ENCODE measurements at regions not wholly inside any gene's neighbourhood (a gene's known extent, or its start where the extent isn't known, plus 50 kb on each side); places are given as distances from the start of the nearest gene placed in this dataset.

DNA sequence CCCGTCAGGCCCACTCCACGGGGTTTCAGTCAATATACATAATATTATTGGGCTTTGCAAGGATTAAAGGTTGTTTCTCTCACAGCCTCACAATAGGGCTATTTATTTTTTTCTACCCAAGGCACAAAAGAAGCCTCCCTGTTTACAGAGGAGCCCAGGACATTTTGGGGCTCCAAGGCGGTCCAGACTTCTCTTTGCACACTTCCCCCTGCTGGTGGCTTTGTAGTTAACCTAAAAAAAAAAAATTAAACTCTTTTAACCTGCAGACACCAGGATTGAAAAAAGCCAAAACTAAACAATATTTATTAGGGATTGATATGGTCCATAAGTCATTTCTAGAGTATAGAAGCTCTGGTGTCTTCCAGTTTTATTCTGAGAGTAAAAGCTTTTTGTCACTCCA lies 169.7 kb upstream of the ZFHX3 start:
- H3K4me3 ChIP-seq = no peak overlapping the region
- ATAC-seq = no peak
- intact Hi-C loops (cut with DNase I) = no loop called here
- DNase-seq = no peak
- no peak for TF ChIP-seq POLR2A (IDR thresholded peaks at IDR 0.05)
- TF ChIP-seq, protein P1, sequence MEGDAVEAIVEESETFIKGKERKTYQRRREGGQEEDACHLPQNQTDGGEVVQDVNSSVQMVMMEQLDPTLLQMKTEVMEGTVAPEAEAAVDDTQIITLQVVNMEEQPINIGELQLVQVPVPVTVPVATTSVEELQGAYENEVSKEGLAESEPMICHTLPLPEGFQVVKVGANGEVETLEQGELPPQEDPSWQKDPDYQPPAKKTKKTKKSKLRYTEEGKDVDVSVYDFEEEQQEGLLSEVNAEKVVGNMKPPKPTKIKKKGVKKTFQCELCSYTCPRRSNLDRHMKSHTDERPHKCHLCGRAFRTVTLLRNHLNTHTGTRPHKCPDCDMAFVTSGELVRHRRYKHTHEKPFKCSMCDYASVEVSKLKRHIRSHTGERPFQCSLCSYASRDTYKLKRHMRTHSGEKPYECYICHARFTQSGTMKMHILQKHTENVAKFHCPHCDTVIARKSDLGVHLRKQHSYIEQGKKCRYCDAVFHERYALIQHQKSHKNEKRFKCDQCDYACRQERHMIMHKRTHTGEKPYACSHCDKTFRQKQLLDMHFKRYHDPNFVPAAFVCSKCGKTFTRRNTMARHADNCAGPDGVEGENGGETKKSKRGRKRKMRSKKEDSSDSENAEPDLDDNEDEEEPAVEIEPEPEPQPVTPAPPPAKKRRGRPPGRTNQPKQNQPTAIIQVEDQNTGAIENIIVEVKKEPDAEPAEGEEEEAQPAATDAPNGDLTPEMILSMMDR (IDR thresholded peaks at IDR 0.05) = no peak
- H3K36me3 ChIP-seq = no peaks in the 10 kb centered on the region
- no peaks in the 10 kb centered on the region for H3K27me3 ChIP-seq
- H3K27ac ChIP-seq = no peak overlapping the region
- H3K4me1 ChIP-seq = no peaks in the 10 kb centered on the region
- no peaks in the 10 kb centered on the region for H3K9me3 ChIP-seq
- WGBS (ENCODE audit: insufficient coverage, low coverage, low lambda C conversion rate, missing lambda C conversion rate) = 74% methylated on average over 3 of the region's 3 CpGs

DNA sequence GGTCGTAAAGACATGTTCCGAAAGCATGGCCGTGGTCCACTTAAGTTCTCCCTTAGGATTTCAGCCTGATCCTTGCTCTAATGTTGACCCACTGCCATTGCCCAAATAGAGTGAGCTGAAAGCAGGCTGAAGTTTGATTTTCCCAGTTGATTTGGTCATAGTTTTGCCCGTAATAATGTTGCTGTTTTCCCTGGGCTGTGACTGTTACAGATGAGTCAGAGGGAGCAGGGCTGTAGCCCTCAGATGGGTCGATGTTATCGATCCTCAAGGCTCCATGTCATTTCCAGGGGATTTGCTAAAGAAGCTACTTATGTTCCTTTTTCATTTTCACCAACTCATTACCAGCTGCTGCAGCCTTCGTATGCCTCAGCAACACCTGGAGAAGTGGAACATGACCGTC lies 169.0 kb upstream of the ZFHX3 start:
- intact Hi-C loops (cut with DNase I) = no loop called here
- ATAC-seq = peak in 2 of 4 donors; percentile 56 to 67
- Histone ChIP-seq H3K4me3 (no peak overlapping the region), H3K9me3 (no peaks in the 10 kb centered on the region), H3K27me3 (no peaks in the 10 kb centered on the region), H3K27ac (no peak overlapping the region), H3K36me3 (no peaks in the 10 kb centered on the region), H3K4me1 (no peaks in the 10 kb centered on the region)
- no peak for TF ChIP-seq POLR2A (IDR thresholded peaks at IDR 0.05)
- TF ChIP-seq, protein P1 (IDR thresholded peaks at IDR 0.05) = no peak
- no peak for DNase-seq
- WGBS (ENCODE audit: insufficient coverage, low coverage, low lambda C conversion rate, missing lambda C conversion rate) = 84% methylated on average over 7 of the region's 8 CpGs

DNA sequence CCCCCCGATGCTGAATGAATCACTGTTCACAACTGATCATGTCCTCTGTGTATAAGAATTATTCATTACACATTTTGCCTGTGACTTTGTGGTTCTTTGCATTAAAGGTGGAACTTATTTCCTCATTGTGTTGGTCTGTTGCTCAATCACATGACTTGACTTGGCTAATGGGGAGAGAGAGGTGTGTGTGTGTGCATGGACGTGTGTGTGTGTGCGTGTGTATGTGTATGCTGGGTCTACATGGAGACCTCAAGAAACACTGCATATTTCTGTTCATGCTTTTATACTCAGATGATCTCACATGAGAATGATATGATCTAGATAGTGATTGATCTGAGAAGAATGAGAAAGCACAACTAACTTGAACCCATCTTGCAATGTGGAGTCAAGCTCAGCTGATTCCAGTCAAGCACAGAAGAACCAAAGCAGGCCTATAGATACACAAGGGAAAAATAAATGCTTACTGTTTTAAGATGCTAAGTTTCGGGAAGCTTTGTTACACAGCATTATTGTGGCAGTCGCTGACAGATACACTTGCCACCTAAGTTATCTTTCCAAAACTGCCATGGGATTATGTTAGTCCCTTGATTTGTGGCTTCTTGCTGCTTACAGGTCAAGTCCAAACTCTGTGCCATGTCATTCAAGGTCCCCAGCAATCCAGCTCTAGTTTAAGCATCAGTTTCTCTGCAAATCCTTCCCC lies 167.9 kb upstream of the ZFHX3 start:
- no peak overlapping the region for H3K27ac ChIP-seq
- TF ChIP-seq POLR2A (IDR thresholded peaks at IDR 0.05) = no peak
- TF ChIP-seq, protein P1 (IDR thresholded peaks at IDR 0.05) = no peak
- DNase-seq = no peak

DNA sequence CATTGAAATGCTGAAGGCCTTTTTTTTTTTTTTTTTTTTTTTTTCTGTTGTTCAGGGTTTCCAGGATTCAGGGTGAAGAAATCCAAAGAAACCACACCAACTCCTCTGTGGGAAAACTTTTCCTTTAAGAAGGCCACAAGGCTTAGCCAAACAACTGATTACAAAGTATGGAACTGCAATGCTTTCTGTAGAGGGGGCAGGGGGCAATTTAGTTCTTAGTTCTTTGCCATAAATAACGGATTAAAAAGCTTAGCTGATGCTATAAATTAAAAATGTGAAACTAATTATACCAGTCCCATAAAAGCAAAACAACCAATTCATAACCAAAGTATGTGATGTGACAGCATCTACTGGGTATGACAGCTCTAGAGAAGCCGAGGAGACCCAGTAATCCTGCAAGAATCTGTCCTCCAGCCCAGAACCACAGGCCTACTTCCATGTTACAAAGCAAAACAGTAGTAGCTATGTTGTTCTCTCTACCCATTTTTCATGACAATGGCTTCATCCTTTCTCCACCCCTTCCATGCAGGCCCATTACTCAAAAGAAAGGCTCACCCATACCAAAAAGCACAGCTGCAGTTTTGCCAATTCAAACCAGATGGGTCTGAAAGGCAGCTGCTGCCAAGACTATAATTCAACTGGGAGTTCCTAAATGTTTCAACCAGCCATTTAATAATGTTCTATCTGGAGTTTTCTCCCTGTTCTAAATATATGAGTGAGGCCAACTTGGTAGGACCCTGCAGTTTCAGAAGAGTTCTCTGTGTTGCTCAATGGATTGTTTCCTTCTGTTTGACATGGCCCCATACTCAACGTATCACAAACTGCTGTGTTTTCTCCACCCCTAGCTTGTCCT lies 167.1 kb upstream of the ZFHX3 start:
- H3K27ac ChIP-seq = no peak overlapping the region
- 74% methylated on average over 3 of the region's 3 CpGs for WGBS (ENCODE audit: insufficient coverage, low coverage, low lambda C conversion rate, missing lambda C conversion rate)
- ATAC-seq (no peak), DNase-seq (no peak)
- no peaks in the 10 kb centered on the region for H3K9me3 ChIP-seq
- intact Hi-C loops (cut with DNase I) = no loop called here
- H3K4me3 ChIP-seq = no peak overlapping the region
- no peaks in the 10 kb centered on the region for H3K27me3 ChIP-seq
- TF ChIP-seq, protein P1 (IDR thresholded peaks at IDR 0.05) = no peak
- H3K36me3 ChIP-seq = no peaks in the 10 kb centered on the region
- peaks cover 0 to 5% (median 0%) of the 10 kb centered on the region in 4 donors for H3K4me1 ChIP-seq

More for the DNA sequence above, 167.9 kb upstream of the ZFHX3 start:
- Histone ChIP-seq H3K9me3 (no peaks in the 10 kb centered on the region), H3K4me3 (no peak overlapping the region), H3K4me1 (no peaks in the 10 kb centered on the region), H3K36me3 (no peaks in the 10 kb centered on the region), H3K27me3 (no peaks in the 10 kb centered on the region)
- ATAC-seq = no peak
- WGBS (ENCODE audit: insufficient coverage, low coverage, low lambda C conversion rate, missing lambda C conversion rate) = 83% methylated on average over 3 of the region's 5 CpGs
- intact Hi-C loops (cut with DNase I) = no loop called here

All from right lobe of liver (tissue), 6 donors.